Fibroblast of lung (primary cell): ENCODE measurements at regions not wholly inside any gene's neighbourhood (a gene's known extent, or its start where the extent isn't known, plus 50 kb on each side); places are given as distances from the start of the nearest gene placed in this dataset.

Source experiments
- EZH2 ChIP-seq: IDR thresholded peaks from 2 replicates; pipeline ENCODE4 v1.5.1; 2012; ENCODE audit warnings: low read length, control low read depth, mild to moderate bottlenecking; ENCODE audit errors: missing control alignments
- TF ChIP-seq, protein P1 (sequence below), 2 donors: IDR thresholded peaks in 1 of 2; conservative IDR thresholded peaks in 1 of 2; 1 replicate in 1 of 2; 2 replicates in 1 of 2; pipeline ENCODE4 v1.5.1; 2011 to 2012; ENCODE audit warnings: low read length in 2 of 2, control low read depth in 1 of 2, inconsistent platforms in 1 of 2, low read depth in 1 of 2, mild to moderate bottlenecking in 1 of 2

DNA sequence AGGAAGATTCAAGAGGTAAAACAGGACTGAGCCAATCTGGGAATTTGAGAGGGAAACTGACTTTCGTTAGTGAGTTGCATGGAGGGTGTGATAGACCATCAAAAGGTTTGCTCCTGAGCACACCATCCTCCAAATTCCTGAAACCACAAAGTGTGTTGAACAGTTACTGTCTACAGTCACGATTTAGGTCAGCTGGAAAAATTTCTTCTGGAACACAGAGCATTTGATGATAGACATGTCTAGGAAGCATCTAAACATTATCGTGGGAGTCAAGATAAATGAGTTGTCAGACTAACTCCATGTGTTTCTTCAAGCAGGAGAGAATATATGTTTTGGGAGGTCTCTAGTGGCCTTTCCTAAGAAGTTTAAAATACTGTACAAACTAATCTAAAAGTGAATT is 449.4 kb upstream of the SLC14A2 start:
- TF ChIP-seq EZH2: no peak
- TF ChIP-seq, protein P1, sequence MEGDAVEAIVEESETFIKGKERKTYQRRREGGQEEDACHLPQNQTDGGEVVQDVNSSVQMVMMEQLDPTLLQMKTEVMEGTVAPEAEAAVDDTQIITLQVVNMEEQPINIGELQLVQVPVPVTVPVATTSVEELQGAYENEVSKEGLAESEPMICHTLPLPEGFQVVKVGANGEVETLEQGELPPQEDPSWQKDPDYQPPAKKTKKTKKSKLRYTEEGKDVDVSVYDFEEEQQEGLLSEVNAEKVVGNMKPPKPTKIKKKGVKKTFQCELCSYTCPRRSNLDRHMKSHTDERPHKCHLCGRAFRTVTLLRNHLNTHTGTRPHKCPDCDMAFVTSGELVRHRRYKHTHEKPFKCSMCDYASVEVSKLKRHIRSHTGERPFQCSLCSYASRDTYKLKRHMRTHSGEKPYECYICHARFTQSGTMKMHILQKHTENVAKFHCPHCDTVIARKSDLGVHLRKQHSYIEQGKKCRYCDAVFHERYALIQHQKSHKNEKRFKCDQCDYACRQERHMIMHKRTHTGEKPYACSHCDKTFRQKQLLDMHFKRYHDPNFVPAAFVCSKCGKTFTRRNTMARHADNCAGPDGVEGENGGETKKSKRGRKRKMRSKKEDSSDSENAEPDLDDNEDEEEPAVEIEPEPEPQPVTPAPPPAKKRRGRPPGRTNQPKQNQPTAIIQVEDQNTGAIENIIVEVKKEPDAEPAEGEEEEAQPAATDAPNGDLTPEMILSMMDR (conservative IDR thresholded peaks at IDR 0.05 in 1 of 2, IDR thresholded peaks at IDR 0.05 in 1 of 2; ENCODE audit: low read depth in 1 of 2, low read length in 2 of 2): no peak
